SKM-1 treated with dmso at 0.1 percent for 144 hours (cell line): ENCODE measurements at regions not wholly inside any gene's neighbourhood (a gene's known extent, or its start where the extent isn't known, plus 50 kb on each side); places are given as distances from the start of the nearest gene placed in this dataset.
"Not testable (repeated sequence)": the region's sequence is repeated elsewhere in the genome, so short reads cannot be mapped to it uniquely, and the experiment has no call there.

Experiments
- DNase-seq: peaks from one replicate; lab custom pipeline; 2025; ENCODE audit not compliant: unreplicated experiment; lab: John Stamatoyannopoulos, UW

DNA sequence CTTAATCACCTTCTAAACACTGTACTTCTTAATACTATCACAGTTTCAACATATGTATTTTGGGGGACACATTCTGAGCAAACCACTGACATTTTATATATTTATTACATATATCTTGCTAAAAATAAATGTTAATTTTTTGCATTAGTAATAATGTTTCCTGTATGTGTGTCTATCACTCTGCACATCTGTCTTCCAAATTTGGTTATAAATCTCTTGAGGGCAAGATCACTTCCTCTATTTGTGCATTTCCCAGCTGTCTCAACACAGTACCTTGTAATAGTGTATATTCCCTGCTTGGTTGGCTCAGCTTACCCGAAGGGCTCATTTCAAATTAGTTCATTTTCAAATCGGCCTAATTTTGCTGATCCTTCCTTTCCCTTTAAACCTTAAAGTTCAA lies 617.1 kb upstream of the GYPC start:
- no peak for DNase-seq

DNA sequence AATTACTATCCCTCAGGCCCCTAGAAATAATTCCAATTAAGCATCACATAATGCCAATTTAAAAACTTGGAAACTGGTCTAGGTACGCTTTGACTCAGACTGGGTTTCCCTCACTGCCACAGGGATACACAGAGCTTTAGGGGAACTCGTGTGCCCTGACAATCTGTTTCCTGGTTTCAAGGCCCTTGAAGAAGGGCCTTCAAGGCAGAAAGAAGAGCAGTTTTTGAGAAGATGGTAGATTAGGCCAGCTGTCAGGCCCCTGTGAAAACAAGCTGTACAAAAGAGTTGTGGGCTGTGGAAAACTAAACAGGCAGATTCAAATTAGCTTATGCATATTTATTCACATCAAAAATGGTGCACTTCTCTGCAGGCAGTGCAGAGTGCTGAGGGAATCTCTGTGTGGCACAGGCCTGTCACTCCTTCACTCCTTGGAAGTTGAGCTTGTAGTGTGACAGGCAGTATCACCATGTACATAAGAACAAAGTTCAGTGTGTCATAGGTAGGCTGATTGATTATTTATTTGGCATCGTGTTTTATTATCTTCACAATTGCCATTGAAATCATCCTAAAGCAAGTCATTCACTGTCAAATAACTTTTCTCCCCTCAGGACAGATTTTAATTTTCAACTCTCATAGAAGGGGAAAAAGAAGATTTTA lies 614.4 kb upstream of the GYPC start:
- DNase-seq, result no peak

DNA sequence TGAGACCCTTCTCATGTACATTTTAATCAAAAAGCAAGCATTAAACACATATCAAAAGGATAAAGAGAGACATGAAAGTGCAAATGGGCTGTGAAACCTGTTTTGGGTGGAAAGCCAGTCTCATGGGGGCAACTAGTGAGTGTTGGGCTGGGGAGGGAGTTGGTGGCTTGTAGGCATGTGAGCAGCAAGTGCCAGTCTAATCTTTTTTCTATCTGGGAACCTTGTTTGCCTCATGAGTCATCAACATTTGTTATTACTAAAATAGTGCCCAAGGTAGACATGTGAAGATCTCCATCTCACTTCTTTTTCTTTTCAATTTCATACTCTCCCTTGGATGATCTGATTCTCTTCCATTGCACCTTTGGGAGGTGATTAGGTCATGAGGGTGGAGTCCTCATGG lies 613.9 kb upstream of the GYPC start:
- DNase-seq, result no peak

DNA sequence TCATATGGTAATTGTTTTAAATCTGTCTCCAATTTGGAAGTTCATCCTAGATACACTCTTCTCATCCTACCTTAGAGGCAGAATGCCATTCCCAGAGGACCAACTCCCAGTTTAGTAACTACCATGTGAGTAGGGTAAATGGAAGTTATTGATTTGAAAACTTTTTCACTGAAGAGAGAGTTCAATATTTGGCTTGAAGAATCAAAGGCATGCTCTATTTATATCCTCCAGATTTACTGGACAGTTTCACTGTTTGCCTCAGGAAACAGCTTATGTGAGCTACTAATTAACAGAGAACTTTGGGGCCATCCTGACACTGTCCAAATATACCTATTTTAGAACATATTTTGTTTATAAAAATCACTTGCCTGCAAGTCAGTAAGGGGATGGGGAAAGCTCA lies 607.2 kb upstream of the GYPC start:
- no peak for DNase-seq

DNA sequence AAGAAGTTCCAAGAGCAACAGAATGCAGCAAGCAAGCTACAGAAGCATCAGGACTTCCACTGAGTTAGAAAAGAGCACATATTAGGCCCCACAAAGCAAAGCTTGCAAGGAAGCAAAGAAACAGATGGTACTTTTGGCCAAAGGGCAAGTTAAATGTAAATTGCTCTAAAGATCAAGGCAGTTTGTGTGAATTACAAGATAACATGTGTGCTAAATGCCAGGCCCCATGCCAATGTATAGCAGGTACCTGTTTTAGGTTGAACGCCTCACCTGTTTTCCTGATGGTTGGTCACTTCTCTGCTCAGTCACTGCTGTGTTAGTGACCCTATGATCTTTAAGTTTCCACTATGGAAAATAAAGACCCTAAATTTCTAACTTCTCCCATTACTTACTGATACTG lies 606.5 kb upstream of the GYPC start:
- no peak for DNase-seq

DNA sequence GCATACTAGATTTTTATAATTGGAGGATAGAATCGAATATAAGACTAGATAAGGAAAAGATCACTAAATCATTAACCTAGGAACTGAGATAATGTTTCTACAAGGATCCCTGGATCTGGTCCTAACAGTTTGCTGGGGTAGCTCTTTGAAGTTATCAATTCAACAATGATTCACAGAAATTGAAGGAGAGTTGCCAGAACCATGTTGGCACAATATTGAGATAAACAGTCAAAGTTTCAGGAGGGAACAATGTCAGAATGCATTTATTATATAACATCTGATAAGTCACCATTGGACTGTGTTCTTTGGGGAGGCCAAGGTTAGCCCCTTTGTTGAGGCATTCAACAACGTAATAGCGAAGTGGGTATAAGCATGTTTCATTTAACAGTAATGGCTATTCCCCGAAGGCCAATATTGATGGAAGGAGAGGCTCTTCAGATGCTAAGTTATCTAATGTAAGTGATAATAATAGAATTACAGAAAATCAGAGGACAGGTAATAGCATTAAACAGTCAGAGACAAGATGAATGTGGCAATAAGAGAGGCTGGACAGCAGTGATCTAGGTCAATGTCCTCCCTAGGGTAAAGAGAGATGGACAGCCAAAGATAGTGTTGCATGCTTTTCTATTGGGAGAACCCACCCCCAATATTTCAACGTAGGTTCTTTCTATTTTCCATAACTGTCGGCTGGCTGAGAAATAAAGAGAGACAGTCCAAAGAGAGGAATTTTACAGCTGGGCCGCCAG lies 604.8 kb upstream of the GYPC start:
- no peak for DNase-seq

DNA sequence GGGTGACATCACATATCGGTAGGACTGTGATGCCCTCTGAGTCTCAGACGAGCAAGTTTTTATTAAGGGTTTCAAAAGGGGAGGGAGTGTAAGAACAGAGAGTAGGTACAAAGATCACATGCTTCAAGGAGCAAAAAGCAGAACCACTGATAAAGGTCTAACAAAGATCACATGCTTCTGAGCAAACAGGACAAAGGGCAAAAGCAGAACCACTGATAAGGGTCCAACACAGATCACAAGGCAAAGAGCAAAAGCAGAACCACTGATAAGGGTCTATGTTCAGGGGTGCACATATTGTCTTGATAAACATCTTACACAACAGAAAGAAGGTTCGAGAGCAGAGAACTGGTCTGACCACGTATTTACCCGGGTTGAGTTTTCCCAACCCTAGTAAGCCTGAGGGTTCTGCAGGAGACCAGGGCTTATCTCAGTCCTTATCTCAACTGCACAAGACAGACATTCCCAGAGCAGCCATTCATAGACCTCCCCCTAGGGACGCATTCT lies 604.2 kb upstream of the GYPC start:
- not testable (repeated sequence) for DNase-seq

DNA sequence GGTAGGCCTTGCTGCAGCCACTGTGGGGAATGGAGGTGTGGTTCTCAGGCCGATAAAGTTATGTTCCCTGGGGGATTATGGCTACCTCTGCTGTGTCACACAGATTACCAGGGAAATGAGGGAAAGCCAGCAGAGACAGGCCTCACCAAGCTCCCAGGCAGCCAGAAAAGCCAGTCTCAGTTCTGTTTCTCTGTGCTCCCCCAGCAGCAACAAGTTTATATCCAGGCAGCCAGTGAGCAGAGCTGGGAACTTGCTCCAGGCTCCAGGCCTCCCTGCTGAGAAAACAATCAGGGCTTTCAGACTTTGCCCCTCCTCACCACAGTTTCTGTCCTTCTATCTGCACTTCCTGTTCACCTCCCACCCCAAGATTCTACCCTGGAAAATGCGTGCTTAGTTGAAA lies 596.6 kb upstream of the GYPC start:
- no peak for DNase-seq

DNA sequence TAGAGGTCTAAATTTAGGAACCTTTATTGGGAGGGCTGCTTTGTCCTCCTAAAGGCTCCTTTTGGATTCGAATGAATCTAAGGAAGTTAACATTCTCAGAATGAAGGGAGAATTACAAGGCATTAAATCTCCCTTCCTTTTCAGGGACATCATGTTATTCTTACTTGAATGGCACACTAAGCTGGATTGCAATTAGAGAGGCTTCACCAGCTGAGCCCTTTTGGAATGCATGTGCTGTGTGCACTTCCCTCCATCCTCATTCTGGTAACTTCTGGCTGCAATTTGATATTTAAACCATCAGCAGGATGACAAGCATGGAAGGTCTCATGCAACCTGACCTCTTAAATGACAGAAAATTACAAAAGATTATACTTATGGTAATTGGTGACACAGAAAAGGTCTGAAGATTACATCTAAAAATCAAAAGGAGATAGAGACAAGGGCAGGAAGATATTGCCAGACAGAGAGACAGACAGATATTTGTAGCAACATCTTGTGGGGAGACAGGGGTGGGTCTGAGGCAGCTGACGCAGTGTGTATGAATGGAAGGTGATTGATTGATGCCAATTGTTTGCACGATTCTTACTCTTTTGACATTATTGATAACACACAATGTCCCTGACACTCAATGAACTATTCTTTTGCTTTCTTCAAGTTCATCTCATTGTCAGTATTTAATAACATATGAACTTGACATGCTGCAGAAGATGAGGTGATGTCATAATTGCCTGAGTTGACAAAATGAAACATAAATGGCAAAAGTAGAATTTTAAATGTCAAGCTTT lies 570.8 kb upstream of the GYPC start:
- no peak for DNase-seq

DNA sequence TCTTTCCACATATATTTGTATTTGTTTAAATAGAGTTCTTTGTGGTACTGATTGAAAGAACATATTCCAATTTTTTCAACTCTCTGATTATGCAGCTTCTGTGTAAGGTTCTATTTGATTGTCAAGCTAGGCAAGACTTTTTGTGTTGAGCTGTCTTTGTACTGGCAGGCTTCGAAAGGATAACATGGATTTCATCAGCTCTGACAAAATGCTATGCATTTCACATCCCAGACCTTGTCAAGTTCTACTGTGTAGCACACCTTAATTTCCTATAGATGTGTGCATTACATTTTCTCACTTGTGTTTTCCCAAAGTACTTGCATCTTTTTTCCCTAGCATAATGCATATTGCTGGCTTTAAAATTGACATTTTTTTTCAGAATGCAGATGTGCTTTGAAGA lies 555.0 kb upstream of the GYPC start:
- DNase-seq, result no peak

DNA sequence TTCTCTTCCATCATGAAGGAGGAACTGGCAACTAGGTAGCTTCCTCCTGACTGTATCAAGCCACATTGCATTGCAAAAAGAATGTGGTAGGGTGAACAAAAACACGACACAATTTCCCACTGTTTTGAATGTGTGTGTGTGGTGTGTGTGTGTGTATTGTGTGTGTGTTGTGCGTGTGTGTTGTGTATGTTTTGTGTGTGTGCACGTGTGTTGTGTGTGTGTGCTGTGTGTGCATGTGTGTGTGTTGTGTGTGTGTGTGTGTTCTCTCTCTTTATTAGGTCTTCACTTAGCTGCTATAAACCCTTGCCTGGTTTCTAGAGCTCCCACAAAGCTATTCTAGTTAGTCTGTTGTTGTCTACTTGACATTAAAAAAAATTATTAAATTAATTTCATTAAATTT lies 550.0 kb upstream of the GYPC start:
- no peak for DNase-seq

DNA sequence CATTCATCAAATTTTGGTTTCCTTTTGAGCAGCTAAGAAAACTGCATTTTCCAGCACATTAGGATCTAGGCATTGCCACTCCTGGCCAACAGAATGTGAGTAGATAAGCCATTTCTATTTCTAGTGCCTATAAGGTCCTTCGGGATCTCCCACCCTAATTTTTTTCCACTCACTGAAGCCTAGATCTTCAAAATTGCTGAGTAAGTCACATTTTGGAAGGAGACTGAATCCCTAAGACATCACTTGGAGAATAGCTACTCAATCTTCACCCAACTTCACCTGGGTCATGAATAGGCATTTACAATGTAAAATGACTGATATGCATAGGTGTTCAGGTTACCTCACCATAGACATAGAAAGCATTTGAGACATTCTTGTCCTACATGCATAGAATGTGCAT lies 548.1 kb upstream of the GYPC start:
- no peak for DNase-seq

DNA sequence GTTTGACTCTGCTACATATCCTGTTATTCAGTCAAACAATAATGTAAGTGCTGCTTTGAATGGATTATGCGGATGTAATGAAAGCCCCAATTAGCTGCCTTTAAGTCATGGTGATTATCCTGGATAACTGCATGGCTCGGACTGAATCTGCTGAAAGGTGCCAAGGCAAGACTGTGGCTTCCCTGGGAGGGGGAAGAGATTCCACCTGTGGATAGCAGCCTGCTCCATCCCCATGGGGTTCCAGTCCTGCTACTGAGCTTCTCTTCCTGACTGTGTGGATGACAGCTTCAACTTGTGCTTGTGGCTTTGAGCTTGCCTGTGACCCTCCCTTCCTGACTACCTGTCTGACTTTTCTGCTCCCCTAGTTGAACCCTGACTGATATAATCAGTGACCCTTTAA lies 540.0 kb upstream of the GYPC start:
- no peak for DNase-seq

DNA sequence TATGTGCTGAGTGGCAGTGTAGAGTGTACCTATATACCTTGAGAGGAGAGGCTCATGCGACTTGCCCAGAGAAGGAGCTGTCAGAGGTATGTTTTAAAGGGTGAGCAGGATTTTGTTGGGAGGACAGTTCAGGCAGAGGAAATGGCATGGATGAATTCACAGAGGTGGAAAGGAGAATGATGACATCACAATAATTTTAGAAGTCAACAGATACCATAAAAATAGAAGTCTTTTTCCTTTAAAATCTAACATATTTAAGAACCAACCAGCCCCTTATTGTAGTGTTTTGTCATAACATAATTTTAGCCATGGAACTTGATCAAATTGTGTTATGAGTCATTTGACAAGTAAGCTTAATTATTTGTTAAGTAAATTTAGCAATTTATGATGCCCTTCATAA lies 538.1 kb upstream of the GYPC start:
- DNase-seq, result no peak

DNA sequence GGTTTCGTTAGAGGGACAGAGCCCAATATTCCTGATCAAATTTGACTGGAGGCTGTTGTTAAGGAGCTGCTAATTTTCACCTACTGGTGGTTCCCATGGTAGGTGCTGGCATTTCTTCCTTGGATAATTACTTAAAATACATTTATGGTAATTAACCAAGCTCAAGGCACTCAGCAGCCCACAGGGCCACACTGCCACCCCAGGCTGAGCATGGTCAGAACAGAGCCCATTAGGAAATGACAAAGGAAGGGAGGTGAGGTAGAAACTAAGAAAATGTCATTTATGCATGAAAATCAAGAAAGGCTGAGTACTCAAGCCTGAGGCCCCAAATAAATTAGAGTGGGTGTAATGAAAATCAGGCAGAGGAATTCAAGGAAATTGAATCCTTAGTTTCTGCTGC lies 510.2 kb upstream of the GYPC start:
- no peak for DNase-seq

DNA sequence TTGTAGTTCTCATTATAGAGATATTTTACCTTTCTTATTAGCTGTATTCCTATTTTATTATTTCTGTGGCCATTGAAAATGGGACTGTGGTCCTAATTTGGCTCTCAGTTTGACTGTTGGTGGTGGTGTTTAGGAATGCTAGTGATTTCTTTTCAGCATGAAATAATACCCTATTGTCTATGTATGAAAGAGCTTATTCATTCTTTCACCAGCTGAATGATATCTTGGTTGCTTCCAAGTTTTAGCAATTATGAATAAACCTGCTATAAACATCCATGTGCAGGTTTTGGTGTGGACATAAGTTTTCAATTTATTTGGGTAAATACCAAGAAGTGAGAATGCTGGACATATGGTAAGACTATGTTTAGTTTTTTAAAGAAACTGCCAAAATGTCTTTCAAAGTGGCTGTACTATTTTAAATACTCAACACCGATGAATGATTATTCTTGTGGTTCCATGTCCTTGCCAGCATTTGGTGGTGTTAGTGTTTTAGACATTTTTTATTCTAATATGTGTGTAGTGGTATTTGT lies 501.6 kb upstream of the GYPC start:
- no peak for DNase-seq

DNA sequence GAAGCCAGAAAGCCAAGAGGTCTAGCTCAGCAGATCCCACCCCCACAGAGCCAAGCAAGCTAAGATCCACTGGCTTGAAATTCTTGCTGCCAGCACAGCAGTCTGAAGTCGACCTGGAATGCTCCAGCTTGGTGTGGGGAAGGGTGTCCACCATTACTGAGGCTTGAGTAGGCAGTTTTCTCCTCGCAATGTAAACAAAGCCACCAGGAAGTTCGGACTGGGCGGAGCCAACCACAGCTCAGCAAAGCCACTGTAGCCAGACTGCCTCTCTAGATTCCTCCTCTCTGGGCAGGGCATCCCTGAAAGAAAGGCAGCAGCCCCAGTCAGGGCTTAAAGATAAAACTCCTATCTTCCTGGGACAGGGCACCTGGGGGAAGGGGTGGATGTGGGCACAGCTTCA lies 495.0 kb upstream of the GYPC start:
- DNase-seq, result not testable (repeated sequence)

DNA sequence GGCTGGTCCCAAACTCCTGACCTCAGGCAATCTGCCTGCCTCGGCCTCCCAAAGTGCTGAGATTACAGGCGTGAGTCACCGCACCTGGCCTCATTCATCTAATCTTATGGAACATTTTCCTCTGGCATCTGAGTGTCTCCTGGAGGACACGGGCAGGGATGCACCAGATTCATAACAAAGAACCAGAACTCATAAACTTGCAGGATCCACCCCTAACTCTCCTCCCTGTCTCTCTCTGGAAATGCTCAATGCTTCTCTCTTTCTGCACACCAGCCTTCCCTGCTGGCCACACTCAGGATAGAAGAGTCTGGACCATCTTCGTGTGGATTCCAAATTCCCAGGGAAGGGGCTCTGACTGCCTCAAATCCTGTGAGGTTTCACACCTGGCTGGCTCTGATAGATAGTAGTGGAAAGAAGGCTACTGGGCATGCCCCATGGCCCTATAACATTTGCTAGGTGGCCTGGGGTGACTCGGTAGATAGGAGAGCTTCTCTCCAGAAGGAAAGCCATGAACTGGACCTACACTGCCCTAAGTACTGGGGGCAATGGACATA lies 483.2 kb upstream of the GYPC start:
- no peak for DNase-seq

DNA sequence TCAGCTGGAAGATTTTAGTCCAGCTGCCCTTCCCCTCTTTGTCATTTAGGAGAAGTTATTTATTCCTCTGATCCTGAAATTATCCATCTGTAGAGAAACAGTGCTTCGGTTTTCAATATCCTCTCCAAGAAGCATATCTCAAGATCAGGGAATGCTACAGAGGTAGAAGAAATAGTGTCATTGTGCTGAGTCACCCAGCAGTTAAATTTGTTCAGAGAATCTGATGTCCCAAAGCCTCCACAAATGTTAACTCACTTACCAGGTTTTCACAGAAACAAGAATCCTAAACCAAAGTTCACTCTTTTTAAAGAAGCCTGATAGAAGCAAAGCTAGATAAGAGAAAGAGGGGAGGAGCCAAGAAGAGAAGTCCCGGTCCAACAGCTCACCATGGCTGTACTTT lies 480.7 kb upstream of the GYPC start:
- no peak for DNase-seq

DNA sequence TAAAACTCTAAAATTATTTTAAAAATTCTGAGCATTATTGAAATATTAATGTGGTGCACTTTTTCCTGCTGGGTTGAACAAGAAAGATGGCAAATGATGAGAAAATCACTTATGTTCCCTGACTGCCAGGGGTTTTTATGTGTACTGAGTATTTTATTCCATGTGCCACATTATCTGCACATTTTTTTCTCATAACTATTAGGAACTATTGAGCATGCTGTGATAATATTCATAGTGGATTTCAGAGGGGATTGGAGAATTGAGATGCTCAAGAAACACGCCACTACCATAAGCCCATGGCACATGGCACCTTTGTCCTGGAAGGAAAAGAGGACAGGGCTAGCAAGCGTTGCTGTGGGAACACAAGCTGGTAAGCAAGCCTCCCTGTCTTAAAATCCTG lies 478.5 kb upstream of the GYPC start:
- DNase-seq, result no peak

DNA sequence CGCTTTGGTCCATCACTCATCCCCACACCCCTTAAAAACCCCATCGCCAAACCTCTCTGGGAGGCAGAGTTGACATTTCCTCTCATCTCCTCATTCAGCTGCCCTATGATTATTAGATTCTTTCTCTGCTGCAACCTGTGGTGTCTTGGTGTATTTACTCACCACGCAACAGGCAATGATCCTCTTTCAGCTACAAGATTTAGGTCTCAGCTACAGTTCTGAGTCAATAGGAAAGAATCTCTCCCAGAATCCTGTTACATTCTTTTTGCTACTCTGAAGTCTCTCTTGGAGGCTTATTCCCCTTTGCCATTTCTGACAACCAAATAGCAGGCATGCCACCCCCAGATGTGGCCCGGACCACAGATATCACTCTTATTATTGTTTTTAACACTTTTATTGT lies 468.3 kb upstream of the GYPC start:
- DNase-seq, result no peak

DNA sequence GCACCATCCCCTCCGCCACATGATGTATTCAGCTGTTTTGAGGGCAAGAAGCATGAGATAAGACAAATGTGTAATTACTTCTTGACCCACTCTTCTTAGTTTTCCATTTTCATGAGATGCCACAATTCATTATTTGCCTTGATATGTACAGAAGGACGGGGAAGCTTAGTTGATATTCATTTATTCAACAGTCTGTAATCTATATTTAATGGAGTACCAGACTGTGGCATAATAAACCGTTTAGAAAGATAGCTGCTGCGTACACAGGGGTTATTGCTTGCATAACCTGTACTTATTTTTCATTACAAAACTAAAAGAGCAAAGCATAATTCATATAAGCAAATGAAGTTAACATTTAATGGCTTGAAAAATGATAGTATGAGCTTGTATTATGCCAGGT lies 466.4 kb upstream of the GYPC start:
- DNase-seq, result no peak
